ENCODE measurements at regions not wholly inside any gene's neighbourhood (a gene's known extent, or its start where the extent isn't known, plus 50 kb on each side); places are given as distances from the start of the nearest gene placed in this dataset.

GRCh38 chr11:21924262-21924661 is 268.6 kb upstream of the ANO5 start:
- WGBS, 2 donors, result 45 to 56% methylated on average over 1 of the region's 1 CpG
- no peak for DNase-seq
- no peak overlapping the region for H3K4me3 ChIP-seq
- no peaks in the 10 kb centered on the region for H3K27me3 ChIP-seq
- intact Hi-C loops (cut with DNase I), result no loop called here
- H3K9me3 ChIP-seq, result no peaks in the 10 kb centered on the region
- H3K27ac ChIP-seq, result no peak overlapping the region
- H3K4me1 ChIP-seq, result no peaks in the 10 kb centered on the region
- TF ChIP-seq POLR2A (IDR thresholded peaks at IDR 0.05) (no peak), POLR2AphosphoS5 (IDR thresholded peaks at IDR 0.05) (no peak), EP300 (IDR thresholded peaks at IDR 0.05) (no peak)
- TF ChIP-seq, protein P1, sequence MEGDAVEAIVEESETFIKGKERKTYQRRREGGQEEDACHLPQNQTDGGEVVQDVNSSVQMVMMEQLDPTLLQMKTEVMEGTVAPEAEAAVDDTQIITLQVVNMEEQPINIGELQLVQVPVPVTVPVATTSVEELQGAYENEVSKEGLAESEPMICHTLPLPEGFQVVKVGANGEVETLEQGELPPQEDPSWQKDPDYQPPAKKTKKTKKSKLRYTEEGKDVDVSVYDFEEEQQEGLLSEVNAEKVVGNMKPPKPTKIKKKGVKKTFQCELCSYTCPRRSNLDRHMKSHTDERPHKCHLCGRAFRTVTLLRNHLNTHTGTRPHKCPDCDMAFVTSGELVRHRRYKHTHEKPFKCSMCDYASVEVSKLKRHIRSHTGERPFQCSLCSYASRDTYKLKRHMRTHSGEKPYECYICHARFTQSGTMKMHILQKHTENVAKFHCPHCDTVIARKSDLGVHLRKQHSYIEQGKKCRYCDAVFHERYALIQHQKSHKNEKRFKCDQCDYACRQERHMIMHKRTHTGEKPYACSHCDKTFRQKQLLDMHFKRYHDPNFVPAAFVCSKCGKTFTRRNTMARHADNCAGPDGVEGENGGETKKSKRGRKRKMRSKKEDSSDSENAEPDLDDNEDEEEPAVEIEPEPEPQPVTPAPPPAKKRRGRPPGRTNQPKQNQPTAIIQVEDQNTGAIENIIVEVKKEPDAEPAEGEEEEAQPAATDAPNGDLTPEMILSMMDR (IDR thresholded peaks at IDR 0.05), result no peak
- no peaks in the 10 kb centered on the region for H3K36me3 ChIP-seq

DNA sequence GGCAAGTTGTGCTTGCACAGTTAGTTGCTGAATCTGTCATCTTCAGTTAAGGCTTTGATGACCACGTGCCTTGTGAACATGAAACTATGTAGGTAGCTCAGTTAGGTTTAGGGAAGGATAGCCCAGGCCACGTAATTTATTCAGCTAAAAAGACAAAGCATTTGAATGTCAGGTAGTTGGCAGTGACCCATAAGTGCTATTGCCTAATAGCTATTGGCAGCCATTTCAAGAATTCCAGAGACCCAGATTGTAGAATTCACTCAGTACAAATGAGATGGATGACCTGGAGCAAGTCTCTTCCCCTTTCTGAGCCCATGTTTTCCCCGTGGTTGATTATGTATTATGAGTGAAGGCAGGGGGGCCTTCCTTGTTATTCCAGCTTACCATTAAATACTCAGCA is 265.3 kb upstream of the ANO5 start:
- Histone ChIP-seq H3K27ac (no peak overlapping the region), H3K9me3 (no peaks in the 10 kb centered on the region), H3K4me1 (no peaks in the 10 kb centered on the region), H3K27me3 (no peaks in the 10 kb centered on the region), H3K4me3 (no peak overlapping the region), H3K36me3 (no peaks in the 10 kb centered on the region)
- TF ChIP-seq, protein P1 (IDR thresholded peaks at IDR 0.05), result no peak
- TF ChIP-seq POLR2AphosphoS5 (IDR thresholded peaks at IDR 0.05) (no peak), EP300 (IDR thresholded peaks at IDR 0.05) (no peak), POLR2A (IDR thresholded peaks at IDR 0.05) (no peak)
- no peak for DNase-seq
- intact Hi-C loops (cut with DNase I), result no loop called here
- WGBS, 2 donors, result 41 to 67% methylated on average over 3 of the region's 3 CpGs

DNA sequence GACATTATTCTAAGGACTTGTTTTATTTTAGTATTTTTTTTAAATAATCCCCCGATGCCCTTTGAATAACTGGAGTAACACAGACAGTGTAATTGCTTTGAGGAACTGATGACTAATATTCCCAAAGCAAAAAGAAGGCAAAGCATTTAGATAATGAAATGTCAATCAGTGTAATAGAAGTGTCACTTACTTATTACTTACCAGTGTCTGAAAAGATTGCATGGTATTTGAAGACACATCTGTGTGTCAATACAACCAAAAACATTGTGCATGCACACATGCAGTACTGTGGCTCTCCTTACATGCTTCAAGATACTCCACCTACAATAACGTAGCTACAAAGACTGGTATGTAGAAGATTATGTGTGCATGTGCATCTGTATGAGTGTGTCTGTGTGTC is 264.0 kb upstream of the ANO5 start:
- Histone ChIP-seq H3K27me3 (no peaks in the 10 kb centered on the region), H3K4me1 (no peaks in the 10 kb centered on the region), H3K4me3 (no peak overlapping the region), H3K9me3 (no peaks in the 10 kb centered on the region), H3K36me3 (no peaks in the 10 kb centered on the region), H3K27ac (no peak overlapping the region)
- no peak for TF ChIP-seq POLR2AphosphoS5 (IDR thresholded peaks at IDR 0.05)
- no peak for TF ChIP-seq POLR2A (IDR thresholded peaks at IDR 0.05)
- no peak for TF ChIP-seq EP300 (IDR thresholded peaks at IDR 0.05)
- TF ChIP-seq, protein P1 (IDR thresholded peaks at IDR 0.05), result no peak
- 66 to 71% methylated on average over 2 of the region's 2 CpGs for WGBS, 2 donors
- intact Hi-C loops (cut with DNase I), result no loop called here
- DNase-seq, result no peak

GRCh38 chr11:21930408-21930807 is 262.5 kb upstream of the ANO5 start:
- H3K4me1 ChIP-seq, result no peaks in the 10 kb centered on the region
- H3K36me3 ChIP-seq, result no peaks in the 10 kb centered on the region
- H3K27me3 ChIP-seq, result no peaks in the 10 kb centered on the region
- intact Hi-C loops (cut with DNase I), result no loop called here
- no peaks in the 10 kb centered on the region for H3K9me3 ChIP-seq
- TF ChIP-seq EP300 (IDR thresholded peaks at IDR 0.05) (no peak), POLR2A (IDR thresholded peaks at IDR 0.05) (no peak), POLR2AphosphoS5 (IDR thresholded peaks at IDR 0.05) (no peak)
- TF ChIP-seq, protein P1 (IDR thresholded peaks at IDR 0.05), result no peak
- DNase-seq, result no peak
- H3K4me3 ChIP-seq, result no peak overlapping the region
- no peak overlapping the region for H3K27ac ChIP-seq
- WGBS, 2 donors, result 76 to 85% methylated on average over 2 of the region's 2 CpGs

DNA sequence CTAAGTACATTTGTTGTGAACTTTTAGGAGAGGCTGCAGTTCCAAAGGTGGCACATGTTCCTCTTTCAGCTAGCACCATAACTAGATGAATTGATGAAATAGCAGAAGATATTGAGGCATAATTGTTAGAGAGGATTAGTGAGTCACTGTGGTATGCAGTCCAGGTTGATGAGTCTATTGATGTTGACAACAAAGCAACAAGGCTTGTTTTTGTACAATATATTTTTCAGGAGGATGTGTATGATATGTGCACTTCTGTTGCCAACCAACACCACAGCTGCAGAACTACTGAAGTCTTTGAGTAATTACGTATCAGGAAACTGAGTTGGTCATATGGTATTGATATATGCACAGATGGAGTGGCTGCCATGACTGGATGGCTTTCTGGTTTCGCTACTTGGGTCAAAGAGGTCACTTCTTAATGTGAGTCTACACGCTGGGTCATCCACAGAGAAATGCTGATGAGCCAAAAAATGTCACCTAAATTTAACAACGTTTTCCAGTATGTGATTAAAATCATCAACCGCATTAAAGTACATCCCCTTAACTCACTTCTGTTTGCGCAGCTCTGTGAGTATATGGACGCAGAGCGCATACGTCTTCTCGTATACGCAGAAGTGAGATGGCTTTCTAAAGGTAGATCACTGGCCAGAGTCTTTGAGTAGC is 261.3 kb upstream of the ANO5 start:
- no peak for DNase-seq
- Histone ChIP-seq H3K36me3 (no peaks in the 10 kb centered on the region), H3K9me3 (no peaks in the 10 kb centered on the region), H3K27me3 (no peaks in the 10 kb centered on the region), H3K4me3 (no peak overlapping the region), H3K4me1 (no peaks in the 10 kb centered on the region), H3K27ac (no peak overlapping the region)
- intact Hi-C loops (cut with DNase I), result no loop called here
- TF ChIP-seq, protein P1 (IDR thresholded peaks at IDR 0.05), result no peak
- TF ChIP-seq POLR2A (IDR thresholded peaks at IDR 0.05) (no peak), EP300 (IDR thresholded peaks at IDR 0.05) (no peak), POLR2AphosphoS5 (IDR thresholded peaks at IDR 0.05) (no peak)
- WGBS, 2 donors, result 83 to 88% methylated on average over 11 of the region's 11 CpGs

Data from sigmoid colon (tissue), 6 donors.